ENCODE measurements at regions not wholly inside any gene's neighbourhood (a gene's known extent, or its start where the extent isn't known, plus 50 kb on each side); places are given as distances from the start of the nearest gene placed in this dataset.
"Not testable (repeated sequence)": the region's sequence is repeated elsewhere in the genome, so short reads cannot be mapped to it uniquely, and the experiment has no call there.

DNA sequence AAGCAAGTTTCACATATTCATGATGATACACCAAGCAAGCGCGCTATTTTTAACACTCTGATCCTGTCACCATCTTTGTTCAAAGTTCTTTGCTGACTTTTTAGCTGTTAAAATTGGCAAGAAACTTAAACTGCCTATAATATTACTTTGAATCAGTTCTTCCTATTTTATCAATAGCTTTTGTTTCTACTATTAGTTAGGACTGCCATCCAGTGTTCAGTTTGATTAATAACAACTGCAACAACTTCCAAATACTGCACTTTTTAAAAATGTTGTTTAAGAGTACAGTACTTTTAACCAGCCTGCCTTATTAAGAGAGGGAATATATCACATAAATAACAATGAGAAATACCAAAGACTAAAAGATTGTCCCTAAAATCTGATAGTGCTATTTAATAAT is 614.3 kb downstream of the FAM133A start:
- intact Hi-C loops (cut with DNase I): no loop called here
- TF ChIP-seq, protein P1, sequence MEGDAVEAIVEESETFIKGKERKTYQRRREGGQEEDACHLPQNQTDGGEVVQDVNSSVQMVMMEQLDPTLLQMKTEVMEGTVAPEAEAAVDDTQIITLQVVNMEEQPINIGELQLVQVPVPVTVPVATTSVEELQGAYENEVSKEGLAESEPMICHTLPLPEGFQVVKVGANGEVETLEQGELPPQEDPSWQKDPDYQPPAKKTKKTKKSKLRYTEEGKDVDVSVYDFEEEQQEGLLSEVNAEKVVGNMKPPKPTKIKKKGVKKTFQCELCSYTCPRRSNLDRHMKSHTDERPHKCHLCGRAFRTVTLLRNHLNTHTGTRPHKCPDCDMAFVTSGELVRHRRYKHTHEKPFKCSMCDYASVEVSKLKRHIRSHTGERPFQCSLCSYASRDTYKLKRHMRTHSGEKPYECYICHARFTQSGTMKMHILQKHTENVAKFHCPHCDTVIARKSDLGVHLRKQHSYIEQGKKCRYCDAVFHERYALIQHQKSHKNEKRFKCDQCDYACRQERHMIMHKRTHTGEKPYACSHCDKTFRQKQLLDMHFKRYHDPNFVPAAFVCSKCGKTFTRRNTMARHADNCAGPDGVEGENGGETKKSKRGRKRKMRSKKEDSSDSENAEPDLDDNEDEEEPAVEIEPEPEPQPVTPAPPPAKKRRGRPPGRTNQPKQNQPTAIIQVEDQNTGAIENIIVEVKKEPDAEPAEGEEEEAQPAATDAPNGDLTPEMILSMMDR (IDR thresholded peaks at IDR 0.05): peak in 1 of 6 experiments; percentile 24
- TF ChIP-seq POLR2A (IDR thresholded peaks at IDR 0.05): no peak
- WGBS, 2 donors: 41 to 82% methylated on average over 2 of the region's 2 CpGs
- Histone ChIP-seq H3K9me3 (no peaks in the 10 kb centered on the region), H3K27me3 (no peaks in the 10 kb centered on the region), H3K36me3 (no peaks in the 10 kb centered on the region), H3K4me3 (replicated peaks in 1 of 3) (no peak overlapping the region), H3K4me1 (no peaks in the 10 kb centered on the region), H3K27ac (no peak overlapping the region)
- no peak for DNase-seq

DNA sequence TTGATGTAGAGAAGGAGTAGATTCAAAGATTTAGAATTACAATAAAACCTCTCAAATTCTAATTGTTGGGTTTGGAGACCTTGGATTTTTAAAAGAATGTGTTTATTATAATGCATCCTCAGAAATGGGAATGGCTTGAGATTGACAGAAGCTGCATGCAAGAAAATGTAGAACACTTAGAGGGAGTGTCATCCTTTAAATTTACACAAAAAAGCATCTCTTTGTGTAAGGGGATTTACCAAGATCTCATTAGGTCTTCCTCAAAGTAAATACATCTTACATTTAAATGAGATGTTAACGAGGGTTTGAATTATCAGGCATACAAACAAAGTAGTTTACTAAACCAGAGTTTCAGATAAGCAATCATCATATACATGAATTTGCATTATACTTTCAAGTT is 615.0 kb downstream of the FAM133A start:
- H3K36me3 ChIP-seq: no peaks in the 10 kb centered on the region
- H3K9me3 ChIP-seq: no peaks in the 10 kb centered on the region
- no peaks in the 10 kb centered on the region for H3K4me1 ChIP-seq
- TF ChIP-seq POLR2A (IDR thresholded peaks at IDR 0.05): no peak
- TF ChIP-seq, protein P1 (IDR thresholded peaks at IDR 0.05): no peak
- no peak overlapping the region for H3K27ac ChIP-seq
- intact Hi-C loops (cut with DNase I): no loop called here
- no peak overlapping the region for H3K4me3 ChIP-seq (replicated peaks in 1 of 3)
- WGBS, 2 donors: 28 to 37% methylated on average over 1 of the region's 1 CpG
- no peak for DNase-seq
- H3K27me3 ChIP-seq: no peaks in the 10 kb centered on the region

DNA sequence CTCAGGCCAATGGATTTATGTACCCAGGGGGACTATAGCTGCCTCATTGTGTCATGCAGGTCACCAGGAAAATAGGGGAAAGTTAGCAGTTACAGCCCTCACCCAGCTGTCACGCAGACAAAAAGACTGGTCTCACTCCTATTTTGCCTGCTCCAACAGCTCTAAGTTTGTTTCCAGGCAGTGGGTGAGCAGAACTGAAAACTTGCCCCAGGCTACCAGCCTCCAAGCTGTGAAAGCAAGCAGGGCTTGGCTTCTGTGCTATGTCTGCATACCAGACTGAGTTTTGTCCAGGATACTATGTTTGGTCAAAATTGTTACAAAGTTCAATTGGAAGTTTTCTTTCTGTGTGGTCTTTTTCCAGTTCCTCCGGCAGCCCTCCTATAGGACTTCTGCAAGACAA is 628.4 kb downstream of the FAM133A start:
- no peaks in the 10 kb centered on the region for H3K36me3 ChIP-seq
- no peaks in the 10 kb centered on the region for H3K27me3 ChIP-seq
- 69 to 100% methylated on average over 1 to 2 of the region's 2 CpGs for WGBS, 2 donors
- no peak overlapping the region for H3K27ac ChIP-seq
- intact Hi-C loops (cut with DNase I): no loop called here
- H3K4me3 ChIP-seq (replicated peaks in 1 of 3): no peak overlapping the region
- TF ChIP-seq POLR2A (IDR thresholded peaks at IDR 0.05): no peak
- TF ChIP-seq, protein P1 (IDR thresholded peaks at IDR 0.05): no peak
- no peaks in the 10 kb centered on the region for H3K4me1 ChIP-seq
- DNase-seq: no peak
- no peaks in the 10 kb centered on the region for H3K9me3 ChIP-seq

DNA sequence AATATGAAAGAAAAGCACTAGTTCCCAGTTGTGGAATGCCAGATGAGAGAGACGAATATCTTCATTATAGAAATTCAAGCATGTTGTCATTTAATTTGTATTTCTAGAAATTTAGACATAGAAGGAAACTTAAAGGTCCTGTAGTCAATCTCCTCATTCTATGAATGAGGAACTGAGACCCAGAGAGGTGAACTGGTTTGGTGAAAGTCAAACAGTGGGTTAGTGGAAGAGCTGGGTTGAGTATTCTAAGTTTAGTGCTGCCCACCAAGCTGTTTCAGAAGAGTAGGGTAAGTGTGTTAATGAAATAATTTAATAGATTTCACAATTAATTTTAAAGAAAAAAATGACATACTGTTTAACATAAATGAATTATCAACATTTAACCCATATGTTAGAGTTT is 655.2 kb downstream of the FAM133A start:
- intact Hi-C loops (cut with DNase I): no loop called here
- Histone ChIP-seq H3K36me3 (no peaks in the 10 kb centered on the region), H3K27me3 (no peaks in the 10 kb centered on the region), H3K4me1 (no peaks in the 10 kb centered on the region), H3K9me3 (no peaks in the 10 kb centered on the region), H3K27ac (no peak overlapping the region), H3K4me3 (replicated peaks in 1 of 3) (no peak overlapping the region)
- DNase-seq: no peak
- 85 to 90% methylated on average over 1 of the region's 1 CpG for WGBS, 2 donors
- TF ChIP-seq, protein P1 (IDR thresholded peaks at IDR 0.05): no peak
- TF ChIP-seq POLR2A (IDR thresholded peaks at IDR 0.05): no peak

DNA sequence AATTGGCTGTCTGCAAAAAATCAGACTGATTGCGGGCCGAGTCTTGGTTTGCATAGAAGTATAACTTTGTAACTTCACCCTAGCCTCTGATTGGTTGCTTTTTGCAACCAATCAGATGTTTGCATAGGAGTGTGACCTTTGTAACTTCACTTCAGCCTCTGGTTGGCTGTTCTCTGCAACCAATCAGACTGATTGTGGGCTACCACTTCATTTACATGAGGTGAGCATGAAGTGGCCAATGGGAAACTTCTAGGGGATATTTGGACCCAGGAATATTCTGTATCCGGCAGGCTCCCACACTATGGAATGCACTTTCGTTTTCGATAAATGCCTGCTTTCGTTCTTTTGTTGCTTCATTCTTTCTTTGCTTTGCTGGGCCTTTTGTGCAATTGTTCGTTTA is 667.7 kb downstream of the FAM133A start:
- intact Hi-C loops (cut with DNase I); H3K27me3 ChIP-seq; H3K36me3 ChIP-seq; DNase-seq; H3K4me1 ChIP-seq; H3K27ac ChIP-seq; H3K9me3 ChIP-seq; H3K4me3 ChIP-seq (replicated peaks in 1 of 3): not testable (repeated sequence)
- WGBS, 2 donors: 90 to 93% methylated on average over 7 of the region's 7 CpGs

DNA sequence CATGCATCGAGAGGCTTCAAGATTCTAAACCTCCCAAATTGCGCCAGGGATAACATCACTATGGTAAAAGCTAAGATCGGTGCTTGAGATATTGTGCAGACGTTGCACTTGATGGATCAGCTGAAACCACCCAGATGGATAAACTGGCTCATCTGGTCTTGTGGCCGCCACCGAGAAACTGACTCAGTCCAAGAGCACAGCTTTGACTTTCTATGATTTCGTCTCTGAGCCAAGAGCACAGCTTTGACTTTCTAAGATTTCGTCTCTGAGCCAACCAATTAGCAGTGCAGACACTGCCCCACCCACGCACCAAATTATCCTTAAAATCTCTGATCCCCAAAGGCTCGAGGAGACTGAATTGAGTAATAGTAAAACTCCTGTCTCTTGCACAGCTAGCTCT is 687.2 kb downstream of the FAM133A start:
- Histone ChIP-seq H3K27ac (no peak overlapping the region), H3K4me3 (replicated peaks in 1 of 3) (no peak overlapping the region), H3K9me3 (no peaks in the 10 kb centered on the region), H3K4me1 (no peaks in the 10 kb centered on the region), H3K27me3 (no peaks in the 10 kb centered on the region), H3K36me3 (no peaks in the 10 kb centered on the region)
- WGBS, 2 donors: 74 to 81% methylated on average over 10 of the region's 10 CpGs
- no peak for DNase-seq
- TF ChIP-seq POLR2A (IDR thresholded peaks at IDR 0.05): no peak
- TF ChIP-seq, protein P1 (IDR thresholded peaks at IDR 0.05): no peak
- intact Hi-C loops (cut with DNase I): no loop called here
